ENCODE measurements at regions not wholly inside any gene's neighbourhood (a gene's known extent, or its start where the extent isn't known, plus 50 kb on each side); places are given as distances from the start of the nearest gene placed in this dataset.

DNA sequence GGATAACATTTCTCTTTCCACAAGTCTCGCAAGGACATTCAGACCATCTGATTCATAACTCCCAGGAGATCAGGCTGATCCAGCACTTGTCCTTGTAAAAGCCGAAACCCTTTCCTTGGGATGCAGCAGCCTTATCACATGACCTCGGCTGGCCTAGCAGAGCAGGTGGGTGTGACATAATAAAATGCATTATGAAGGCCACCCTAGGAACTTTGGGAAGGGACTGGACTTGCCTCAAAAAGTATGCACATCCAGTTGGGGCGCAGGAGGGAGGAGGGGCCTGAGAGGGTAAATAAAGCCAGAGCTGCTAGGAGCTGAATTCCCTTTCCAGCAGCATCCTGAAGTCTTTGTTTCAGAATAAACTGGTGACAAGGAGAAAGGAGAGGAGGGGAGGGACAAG lies 260.8 kb downstream of the SNX13 start:
- DNase-seq (ENCODE audit: low read depth, low spot score) = no peak
- H3K4me1 ChIP-seq (ENCODE audit: control insufficient read depth in 1 of 2, insufficient read depth in 2 of 2, low read length in 2 of 2) = no peaks in the 10 kb centered on the region
- no peak overlapping the region for H3K27ac ChIP-seq (ENCODE audit: low read depth, low read length)
- intact Hi-C loops (cut with micrococcal nuclease) = no loop called here
- no peaks in the 10 kb centered on the region; the same call in 1 of the 2 replicates for H3K9me2 ChIP-seq (ENCODE audit: insufficient read depth)
- H3K79me2 ChIP-seq (ENCODE audit: insufficient read depth, low read length) = no peaks in the 10 kb centered on the region
- no peak overlapping the region for H3K9ac ChIP-seq (ENCODE audit: low read length)
- ChIA-PET CTCF (no interaction called here), RAD21 (ENCODE audit: low non-redundant PET in 1 of 2, low total read pairs in 2 of 2, uncharacterized antibody in 2 of 2, unreplicated experiment in 2 of 2) (no interaction called here), POLR2A (no interaction called here)
- H3K4me3 ChIP-seq (replicated peaks in 1 of 2; ENCODE audit: low read depth in 1 of 2, low read length in 2 of 2) = no peak overlapping the region
- TF ChIP-seq CEBPB (IDR thresholded peaks at IDR 0.05; ENCODE audit: low read depth) = no peak
- no peak for TF ChIP-seq REST (IDR thresholded peaks at IDR 0.05; ENCODE audit: low read depth)
- no peak for TF ChIP-seq POLR2A (IDR thresholded peaks at IDR 0.05; ENCODE audit: borderline replicate concordance, extremely low read depth, insufficient read depth, insufficient read length)
- TF ChIP-seq ZNF274 (IDR thresholded peaks at IDR 0.05; ENCODE audit: low read depth, low read length) = no peak
- no peak for TF ChIP-seq SIN3A (IDR thresholded peaks at IDR 0.05; ENCODE audit: low read depth)
- no peak for TF ChIP-seq EGR1 (IDR thresholded peaks at IDR 0.05; ENCODE audit: low read depth)
- no peak for TF ChIP-seq RAD21 (IDR thresholded peaks at IDR 0.05; ENCODE audit: low read depth)
- no peak overlapping the region for H2AFZ ChIP-seq (ENCODE audit: low read depth, low read length, poor library complexity, severe bottlenecking)
- no peaks in the 10 kb centered on the region for H3K9me3 ChIP-seq (ENCODE audit: control insufficient read depth in 1 of 2, insufficient read depth in 1 of 2, low read depth in 1 of 2, low read length in 2 of 2)
- no TSS peak for BruUV-seq (replicated peaks)
- H3K36me3 ChIP-seq (ENCODE audit: control insufficient read depth in 1 of 2, insufficient read depth in 2 of 2, low read length in 2 of 2) = no peaks in the 10 kb centered on the region
- H4K20me1 ChIP-seq (ENCODE audit: insufficient read depth) = no peaks in the 10 kb centered on the region; the same call in 1 of the 2 replicates
- H3K27me3 ChIP-seq (ENCODE audit: insufficient read depth, low read length) = no peaks in the 10 kb centered on the region
- H3K4me2 ChIP-seq (ENCODE audit: low read length) = no peak overlapping the region
- ATAC-seq = no peak

- ChIA-PET CTCF (no interaction called here), RAD21 (ENCODE audit: low non-redundant PET in 1 of 2, low total read pairs in 2 of 2, uncharacterized antibody in 2 of 2, unreplicated experiment in 2 of 2) (no interaction called here), POLR2A (no interaction called here)
- intact Hi-C loops (cut with micrococcal nuclease) = loop anchor here (10.0 kb wide), 1 partner anchor 1995 kb away; no protein-coding TSS in a partner anchor
- H4K20me1 ChIP-seq (ENCODE audit: insufficient read depth) = no peaks in the 10 kb centered on the region; the same call in 1 of the 2 replicates
- DNase-seq (ENCODE audit: low read depth, low spot score) = no peak
- H3K4me1 ChIP-seq (ENCODE audit: control insufficient read depth in 1 of 2, insufficient read depth in 2 of 2, low read length in 2 of 2) = no peaks in the 10 kb centered on the region
- H3K4me2 ChIP-seq (ENCODE audit: low read length) = no peak overlapping the region
- no peak overlapping the region for H2AFZ ChIP-seq (ENCODE audit: low read depth, low read length, poor library complexity, severe bottlenecking)
- no peaks in the 10 kb centered on the region for H3K27me3 ChIP-seq (ENCODE audit: insufficient read depth, low read length)
- no peak overlapping the region for H3K4me3 ChIP-seq (replicated peaks in 1 of 2; ENCODE audit: low read depth in 1 of 2, low read length in 2 of 2)
- BruUV-seq (replicated peaks) = no TSS peak
- H3K36me3 ChIP-seq (ENCODE audit: control insufficient read depth in 1 of 2, insufficient read depth in 2 of 2, low read length in 2 of 2) = no peaks in the 10 kb centered on the region
- no peak overlapping the region for H3K27ac ChIP-seq (ENCODE audit: low read depth, low read length)
- no peaks in the 10 kb centered on the region; the same call in 1 of the 2 replicates for H3K9me2 ChIP-seq (ENCODE audit: insufficient read depth)
- no peak for ATAC-seq
- H3K9ac ChIP-seq (ENCODE audit: low read length) = no peak overlapping the region
- H3K79me2 ChIP-seq (ENCODE audit: insufficient read depth, low read length) = no peaks in the 10 kb centered on the region
- no peaks in the 10 kb centered on the region for H3K9me3 ChIP-seq (ENCODE audit: control insufficient read depth in 1 of 2, insufficient read depth in 1 of 2, low read depth in 1 of 2, low read length in 2 of 2)
- TF ChIP-seq CEBPB (IDR thresholded peaks at IDR 0.05; ENCODE audit: low read depth) (no peak), REST (IDR thresholded peaks at IDR 0.05; ENCODE audit: low read depth) (no peak), ZBTB33 (IDR thresholded peaks at IDR 0.05; ENCODE audit: extremely low read depth, insufficient replicate concordance, low read length) (no peak), EGR1 (IDR thresholded peaks at IDR 0.05; ENCODE audit: low read depth) (no peak), EZH2 (IDR thresholded peaks at IDR 0.05) (no peak)
- TF ChIP-seq, protein P1, sequence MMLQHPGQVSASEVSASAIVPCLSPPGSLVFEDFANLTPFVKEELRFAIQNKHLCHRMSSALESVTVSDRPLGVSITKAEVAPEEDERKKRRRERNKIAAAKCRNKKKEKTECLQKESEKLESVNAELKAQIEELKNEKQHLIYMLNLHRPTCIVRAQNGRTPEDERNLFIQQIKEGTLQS (IDR thresholded peaks at IDR 0.05) = no peak
These were observed 260.3 kb downstream of the SNX13 start for GRCh38 chr7:17680026-17680425.
